Muscle of leg (tissue), 3 donors: ENCODE measurements at regions not wholly inside any gene's neighbourhood (a gene's known extent, or its start where the extent isn't known, plus 50 kb on each side); places are given as distances from the start of the nearest gene placed in this dataset.
"Not testable (repeated sequence)": the region's sequence is repeated elsewhere in the genome, so short reads cannot be mapped to it uniquely, and the experiment has no call there.

Source experiments
- DNase-seq: peaks from one replicate; pipeline ENCODE4 v3.0.0; 2013
- H3K27ac ChIP-seq: one replicate; pipeline ENCODE4 v1.5.1; 2013; ENCODE audit warnings: mild to moderate bottlenecking, low read length, control low read depth
- H3K27me3 ChIP-seq: one replicate; pipeline ENCODE4 v1.6.1; 2013; ENCODE audit warnings: low read length; ENCODE audit not compliant: control insufficient read depth, insufficient read depth
- H3K36me3 ChIP-seq: one replicate; pipeline ENCODE4 v1.6.1; 2013; ENCODE audit warnings: low read length; ENCODE audit not compliant: control insufficient read depth, insufficient read depth
- H3K4me1 ChIP-seq: one replicate; pipeline ENCODE4 v1.6.1; 2013; ENCODE audit warnings: low read length; ENCODE audit not compliant: control insufficient read depth, insufficient read depth
- H3K4me3 ChIP-seq: one replicate; pipeline ENCODE4 v1.5.1; 2013; ENCODE audit warnings: low read length, control low read depth
- H3K9me3 ChIP-seq: replicated peaks from 2 replicates; pipeline ENCODE4 v1.6.1; 2013; ENCODE audit warnings: low read depth, low read length; ENCODE audit not compliant: control insufficient read depth
- WGBS: methylation state at CpG from one replicate; pipeline ENCODE4 v1.1.5; 2013; ENCODE audit warnings: missing lambda C conversion rate; ENCODE audit not compliant: insufficient coverage; 5-methylcytosine and 5-hydroxymethylcytosine counted together

GRCh38 chr5:163309914-163310313 is 127.5 kb upstream of the CCNG1 start:
- no peaks in the 10 kb centered on the region for H3K4me1 ChIP-seq
- no peaks in the 10 kb centered on the region for H3K36me3 ChIP-seq
- no peaks in the 10 kb centered on the region for H3K27me3 ChIP-seq
- H3K27ac ChIP-seq = no peak overlapping the region
- 100% methylated on average over 1 of the region's 2 CpGs for WGBS
- DNase-seq = peak; percentile 21
- peaks cover 3% of the 10 kb centered on the region for H3K9me3 ChIP-seq
- no peak overlapping the region for H3K4me3 ChIP-seq

- Histone ChIP-seq H3K4me3 (no peak overlapping the region), H3K27me3 (no peaks in the 10 kb centered on the region), H3K36me3 (no peaks in the 10 kb centered on the region), H3K27ac (no peak overlapping the region), H3K4me1 (no peaks in the 10 kb centered on the region), H3K9me3 (peaks cover 3% of the 10 kb centered on the region)
- peak; percentile 2 for DNase-seq
- WGBS = no CpG with 5 or more reads among the region's 1 CpG
Measured at GRCh38 chr5:163310997-163311396, 126.4 kb upstream of the CCNG1 start.

GRCh38 chr5:163312598-163312997 is 124.8 kb upstream of the CCNG1 start:
- Histone ChIP-seq H3K36me3 (no peaks in the 10 kb centered on the region), H3K27me3 (no peaks in the 10 kb centered on the region), H3K4me3 (no peak overlapping the region), H3K27ac (no peak overlapping the region), H3K9me3 (peaks cover 3% of the 10 kb centered on the region), H3K4me1 (no peaks in the 10 kb centered on the region)
- no peak for DNase-seq
- WGBS = 46% methylated on average over 2 of the region's 2 CpGs

GRCh38 chr5:163313049-163313448 is 124.3 kb upstream of the CCNG1 start:
- not testable (repeated sequence) for H3K27ac ChIP-seq, H3K9me3 ChIP-seq, H3K27me3 ChIP-seq, H3K4me3 ChIP-seq, H3K36me3 ChIP-seq, DNase-seq, H3K4me1 ChIP-seq
- WGBS = 17% methylated on average over 1 of the region's 7 CpGs

- not testable (repeated sequence) for H3K4me3 ChIP-seq, H3K9me3 ChIP-seq, H3K27me3 ChIP-seq, H3K36me3 ChIP-seq, H3K27ac ChIP-seq, H3K4me1 ChIP-seq, DNase-seq
- WGBS = 88% methylated on average over 3 of the region's 6 CpGs
Measured at GRCh38 chr5:163316374-163316773, 121.0 kb upstream of the CCNG1 start.

DNA sequence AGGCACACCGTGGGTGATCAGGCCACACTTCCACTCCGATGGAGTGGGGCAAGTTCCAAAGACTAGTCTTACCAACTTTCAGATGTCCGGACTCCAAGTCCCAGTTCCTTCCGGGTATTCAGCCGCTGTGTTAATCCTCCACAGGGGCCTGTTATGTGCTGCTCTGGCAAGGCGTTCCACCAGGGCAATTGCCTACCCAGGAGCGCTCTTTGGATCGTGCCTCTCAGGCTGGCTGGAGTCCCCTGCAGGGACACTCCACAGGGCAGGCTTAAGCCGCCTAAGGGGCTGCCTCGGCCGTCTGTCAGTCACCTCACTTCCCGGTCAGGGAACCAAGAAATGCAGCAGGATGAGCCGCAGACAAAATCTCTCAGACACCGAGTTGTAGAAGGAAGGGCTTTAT is 118.7 kb upstream of the CCNG1 start:
- Histone ChIP-seq H3K9me3 (peaks cover 3% of the 10 kb centered on the region), H3K4me3 (no peak overlapping the region), H3K27me3 (no peaks in the 10 kb centered on the region), H3K4me1 (no peaks in the 10 kb centered on the region), H3K27ac (no peak overlapping the region), H3K36me3 (no peaks in the 10 kb centered on the region)
- WGBS = 90% methylated on average over 9 of the region's 14 CpGs
- DNase-seq = no peak

- H3K4me3 ChIP-seq = no peak overlapping the region
- H3K27ac ChIP-seq = no peak overlapping the region
- no peaks in the 10 kb centered on the region for H3K36me3 ChIP-seq
- no peaks in the 10 kb centered on the region for H3K4me1 ChIP-seq
- no CpG with 5 or more reads among the region's 2 CpGs for WGBS
- H3K27me3 ChIP-seq = no peaks in the 10 kb centered on the region
- no peaks in the 10 kb centered on the region for H3K9me3 ChIP-seq
- no peak for DNase-seq
Measured at GRCh38 chr5:163321511-163321910, 115.9 kb upstream of the CCNG1 start.

- Histone ChIP-seq H3K27me3 (no peaks in the 10 kb centered on the region), H3K4me1 (no peaks in the 10 kb centered on the region), H3K4me3 (no peak overlapping the region), H3K9me3 (no peaks in the 10 kb centered on the region), H3K27ac (no peak overlapping the region), H3K36me3 (no peaks in the 10 kb centered on the region)
- no peak for DNase-seq
- 60% methylated on average over 3 of the region's 9 CpGs for WGBS
Measured at GRCh38 chr5:163330723-163331668, 106.4 kb upstream of the CCNG1 start.

- not testable (repeated sequence) for H3K27ac ChIP-seq, H3K9me3 ChIP-seq, H3K4me3 ChIP-seq, H3K27me3 ChIP-seq, H3K36me3 ChIP-seq, H3K4me1 ChIP-seq, DNase-seq
- WGBS = 86% methylated on average over 3 of the region's 5 CpGs
Measured at GRCh38 chr5:163336074-163336473, 101.3 kb upstream of the CCNG1 start.

DNA sequence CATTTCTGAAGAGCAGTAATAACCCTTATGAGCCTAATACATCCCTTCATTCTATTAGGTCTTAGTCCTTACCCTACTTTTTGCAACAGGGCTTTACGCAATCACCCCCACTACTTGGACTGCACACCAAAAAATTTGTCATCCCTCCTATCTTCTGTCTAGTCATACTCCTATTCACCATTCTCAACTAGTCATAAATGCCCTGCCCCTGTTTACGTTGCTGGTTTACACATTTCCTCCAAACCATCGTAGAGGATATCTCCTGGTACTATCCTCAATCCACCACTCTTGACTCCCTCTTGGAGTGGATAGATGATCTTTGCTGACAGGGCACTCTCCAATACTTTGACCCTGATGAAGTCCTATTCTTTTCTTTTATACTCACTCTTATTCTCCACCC is 98.2 kb upstream of the CCNG1 start:
- Histone ChIP-seq H3K27me3 (no peaks in the 10 kb centered on the region), H3K9me3 (no peaks in the 10 kb centered on the region), H3K27ac (no peak overlapping the region), H3K4me1 (no peaks in the 10 kb centered on the region), H3K4me3 (no peak overlapping the region), H3K36me3 (no peaks in the 10 kb centered on the region)
- DNase-seq = no peak
- 100% methylated on average over 1 of the region's 3 CpGs for WGBS
